MCF 10A (cell line): ENCODE measurements at regions not wholly inside any gene's neighbourhood (a gene's known extent, or its start where the extent isn't known, plus 50 kb on each side); places are given as distances from the start of the nearest gene placed in this dataset.
"Not testable (repeated sequence)": the region's sequence is repeated elsewhere in the genome, so short reads cannot be mapped to it uniquely, and the experiment has no call there.

Experiments used
- BruUV-seq: library from RNA; stranded (reverse); fragments of 400-500 nt; replicated peaks from 2 replicates; lab custom pipeline; 2021; lab: Mats Ljungman, UMichigan
- CTCF ChIA-PET: fragments of 300-600 bp; sonication (Branson Sonifier 250); formaldehyde crosslinking; extraction: SDS; loops from one replicate; lab custom pipeline; 2021; ENCODE audit warnings: antibody characterized with exemption, inconsistent platforms; lab: Yijun Ruan, JAX
- POLR2A ChIA-PET: fragments of 300-600, 350-650 bp; sonication (Branson Sonifier 250); formaldehyde crosslinking; extraction: SDS; loops from one replicate; lab custom pipeline; 2020; ENCODE audit warnings: antibody characterized with exemption, inconsistent platforms; lab: Yijun Ruan, JAX
- DNase-seq: peaks from one replicate; pipeline ENCODE4 v3.0.0-alpha.2; 2018; ENCODE audit not compliant: unreplicated experiment
- H3K27ac Mint-ChIP-seq: one replicate; pipeline ENCODE4 v1.8.0; 2022; ENCODE audit warnings: mild to moderate bottlenecking, low read depth, mixed read lengths; ENCODE audit not compliant: unreplicated experiment
- H3K27me3 Mint-ChIP-seq: one replicate; pipeline ENCODE4 v1.8.0; 2022; ENCODE audit warnings: mixed read lengths; ENCODE audit not compliant: insufficient read depth, unreplicated experiment
- H3K36me3 Mint-ChIP-seq: one replicate; pipeline ENCODE4 v1.8.0; 2022; ENCODE audit warnings: mild to moderate bottlenecking, moderate library complexity, mixed read lengths; ENCODE audit not compliant: insufficient read depth, unreplicated experiment
- H3K4me1 Mint-ChIP-seq: one replicate; pipeline ENCODE4 v1.8.0; 2022; ENCODE audit warnings: mixed read lengths; ENCODE audit not compliant: insufficient read depth, unreplicated experiment
- H3K4me3 Mint-ChIP-seq: one replicate; pipeline ENCODE4 v1.8.0; 2022; ENCODE audit warnings: mild to moderate bottlenecking, moderate library complexity, mixed read lengths; ENCODE audit not compliant: unreplicated experiment
- H3K9me3 Mint-ChIP-seq: one replicate; pipeline ENCODE4 v1.8.0; 2022; ENCODE audit warnings: mixed read lengths; ENCODE audit not compliant: unreplicated experiment
- CTCF ChIP-seq: fragments of 200-600 bp; IDR thresholded peaks from one replicate; pipeline ENCODE4 v1.8.0; 2022; ENCODE audit warnings: antibody characterized with exemption, mild to moderate bottlenecking; ENCODE audit not compliant: unreplicated experiment
- intact Hi-C: fragments of 100-400 bp; cut with micrococcal nuclease; formaldehyde crosslinking; loops from 2 replicates; pipeline ENCODE4 v1.14.1; 2022

GRCh38 chr4:103842637-103843239 lies 123.0 kb upstream of the TACR3 start:
- Mint-ChIP-seq H3K4me1 (no peaks in the 10 kb centered on the region), H3K36me3 (no peaks in the 10 kb centered on the region), H3K4me3 (no peak overlapping the region), H3K27me3 (no peaks in the 10 kb centered on the region), H3K9me3 (peaks cover 11% of the 10 kb centered on the region), H3K27ac (no peak overlapping the region)
- no peak for DNase-seq
- ChIA-PET POLR2A (interaction anchor here (0.6 kb wide), 1 partner anchor 966 kb away, joined by 3 read pairs; no protein-coding TSS in a partner anchor), CTCF (no interaction called here)
- intact Hi-C loops, result no loop called here
- BruUV-seq, result no TSS peak
- no peak for TF ChIP-seq CTCF

GRCh38 chr4:103842076-103842475 lies 122.3 kb upstream of the TACR3 start:
- H3K4me1 Mint-ChIP-seq, result no peaks in the 10 kb centered on the region
- intact Hi-C loops, result no loop called here
- no peaks in the 10 kb centered on the region for H3K27me3 Mint-ChIP-seq
- no TSS peak for BruUV-seq
- H3K9me3 Mint-ChIP-seq, result peaks cover 10% of the 10 kb centered on the region
- H3K4me3 Mint-ChIP-seq, result no peak overlapping the region
- H3K36me3 Mint-ChIP-seq, result no peaks in the 10 kb centered on the region
- DNase-seq, result no peak
- H3K27ac Mint-ChIP-seq, result no peak overlapping the region
- TF ChIP-seq CTCF, result no peak
- ChIA-PET POLR2A (interaction anchor here (0.6 kb wide), 2 partner anchors 560 to 965 kb away, joined by 3 to 4 read pairs; no protein-coding TSS in a partner anchor), CTCF (no interaction called here)

GRCh38 chr4:103810308-103810707 lies 90.5 kb upstream of the TACR3 start:
- H3K27ac Mint-ChIP-seq, H3K27me3 Mint-ChIP-seq, H3K4me1 Mint-ChIP-seq, POLR2A ChIA-PET, H3K36me3 Mint-ChIP-seq, intact Hi-C loops, DNase-seq, H3K4me3 Mint-ChIP-seq, BruUV-seq, H3K9me3 Mint-ChIP-seq: not testable (repeated sequence)
- CTCF ChIA-PET, result interaction anchor here (1.0 to 1.4 kb wide), 2 partner anchors 26 to 606 kb away, joined by 4 read pairs; no protein-coding TSS in a partner anchor

GRCh38 chr4:103802766-103803165 lies 83.0 kb upstream of the TACR3 start:
- no peak for TF ChIP-seq CTCF
- Mint-ChIP-seq H3K27ac (no peak overlapping the region), H3K4me1 (no peaks in the 10 kb centered on the region), H3K4me3 (no peak overlapping the region), H3K9me3 (no peaks in the 10 kb centered on the region), H3K36me3 (no peaks in the 10 kb centered on the region), H3K27me3 (no peaks in the 10 kb centered on the region)
- no peak for DNase-seq
- POLR2A ChIA-PET, result interaction anchor here (0.5 kb wide), 1 partner anchor 10 kb away, joined by 3 read pairs; no protein-coding TSS in a partner anchor
- CTCF ChIA-PET, result interaction anchor here (2.2 kb wide), 1 partner anchor 17 kb away, joined by 7 read pairs; no protein-coding TSS in a partner anchor
- intact Hi-C loops, result no loop called here
- BruUV-seq, result no TSS peak
